Breast epithelium (tissue), 4 donors: ENCODE measurements at regions not wholly inside any gene's neighbourhood (a gene's known extent, or its start where the extent isn't known, plus 50 kb on each side); places are given as distances from the start of the nearest gene placed in this dataset.
"Not testable (repeated sequence)": the region's sequence is repeated elsewhere in the genome, so short reads cannot be mapped to it uniquely, and the experiment has no call there.

Source experiments
- DNase-seq, 2 donors: peaks; one replicate each; pipeline ENCODE4 v3.0.0-alpha.2; 2019; ENCODE audit warnings: low spot score in 2 of 2
- H3K27ac ChIP-seq, 2 donors: fragments of 200-600 bp; sonication (generic) in 1 of 2; one replicate each; pipeline ENCODE4 v1.5.1; 2016 to 2019; ENCODE audit warnings: mild to moderate bottlenecking in 1 of 2
- H3K27me3 ChIP-seq, 2 donors: fragments of 200-600 bp; sonication (generic) in 1 of 2; one replicate each; pipeline versions ENCODE4 v1.5.1 to v1.6.0; 2017 to 2019; ENCODE audit warnings: control low read depth in 1 of 2, mild to moderate bottlenecking in 1 of 2
- H3K36me3 ChIP-seq: fragments of 200-600 bp; one replicate; pipeline ENCODE4 v1.5.1; 2019
- H3K4me1 ChIP-seq, 2 donors: fragments of 200-600 bp; sonication (generic); one replicate each; pipeline ENCODE4 v1.5.1; 2016 to 2019; ENCODE audit warnings: control low read depth in 1 of 2
- H3K4me3 ChIP-seq, 3 donors: fragments of 200-600 bp; sonication (generic); 1 replicate in 2 of 3; 2 replicates in 1 of 3; pipeline ENCODE4 v1.5.1; 2016 to 2019; ENCODE audit warnings: mild to moderate bottlenecking in 3 of 3, moderate library complexity in 2 of 3
- H3K9me3 ChIP-seq, 2 donors: fragments of 200-600 bp; sonication (generic) in 1 of 2; one replicate each; pipeline ENCODE4 v1.5.1; 2016 to 2019; ENCODE audit warnings: control low read depth in 1 of 2
- CTCF ChIP-seq, 3 donors: fragments of 450-650 bp; IDR thresholded peaks; one replicate each; pipeline ENCODE4 v1.5.1; 2016 to 2017; ENCODE audit warnings: antibody characterized with exemption in 3 of 3, mild to moderate bottlenecking in 3 of 3, moderate library complexity in 3 of 3
- POLR2A ChIP-seq: fragments of 450-650 bp; IDR thresholded peaks from one replicate; pipeline ENCODE4 v1.6.1; 2016; ENCODE audit warnings: antibody characterized with exemption, mild to moderate bottlenecking, moderate library complexity
- POLR2AphosphoS5 ChIP-seq, 3 donors: sonication (generic); formaldehyde crosslinking; IDR thresholded peaks; one replicate each; pipeline ENCODE4 v1.6.1; 2017; ENCODE audit warnings: antibody characterized with exemption in 3 of 3
- intact Hi-C: fragments of 100-400 bp; cut with DNase I; formaldehyde crosslinking; loops from one replicate; pipeline ENCODE4 v1.15.1; 2023; ENCODE audit warnings: low total_unique reads

- H3K4me1 ChIP-seq, result no peaks in the 10 kb centered on the region
- no peak for TF ChIP-seq POLR2AphosphoS5 (IDR thresholded peaks at IDR 0.05)
- no peak for TF ChIP-seq POLR2A
- TF ChIP-seq CTCF (IDR thresholded peaks at IDR 0.05), result no peak
- no peak for DNase-seq
- no peak overlapping the region for H3K4me3 ChIP-seq
- peaks cover 5 to 6% of the 10 kb centered on the region in 2 donors for H3K9me3 ChIP-seq
- intact Hi-C loops, result no loop called here
- no peak overlapping the region for H3K27ac ChIP-seq
- no peaks in the 10 kb centered on the region for H3K36me3 ChIP-seq
- no peaks in the 10 kb centered on the region for H3K27me3 ChIP-seq
Observed at GRCh38 chr16:14384745-14385144, 245.3 kb downstream of the PARN start.

DNA sequence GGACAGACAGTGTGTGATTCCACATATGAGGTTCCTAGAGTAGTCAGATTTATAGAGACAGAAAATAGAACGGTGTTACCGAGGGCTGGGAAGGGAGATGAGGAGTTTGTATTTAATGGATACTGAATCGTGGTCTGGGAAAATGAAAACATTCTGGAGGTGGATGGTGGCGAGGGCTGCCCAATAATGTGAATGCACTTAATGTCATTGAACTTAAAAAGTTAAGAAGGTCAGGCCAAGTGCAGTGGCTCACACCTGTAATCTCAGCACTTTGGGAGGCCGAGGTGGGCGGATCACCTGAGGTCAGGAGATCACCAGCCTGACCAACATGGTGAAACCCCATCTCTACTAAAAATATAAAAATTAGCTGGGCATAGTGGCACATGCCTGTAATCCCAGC, 246.2 kb downstream of the PARN start:
- DNase-seq, H3K27ac ChIP-seq, H3K9me3 ChIP-seq, H3K4me1 ChIP-seq, intact Hi-C loops, H3K36me3 ChIP-seq, H3K4me3 ChIP-seq, H3K27me3 ChIP-seq: not testable (repeated sequence)

GRCh38 chr16:14378689-14379467, 251.2 kb downstream of the PARN start:
- H3K27ac ChIP-seq, result no peak overlapping the region
- TF ChIP-seq POLR2A (no peak), POLR2AphosphoS5 (IDR thresholded peaks at IDR 0.05) (no peak), CTCF (IDR thresholded peaks at IDR 0.05) (no peak)
- no peaks in the 10 kb centered on the region for H3K9me3 ChIP-seq
- H3K27me3 ChIP-seq, result no peaks in the 10 kb centered on the region
- H3K36me3 ChIP-seq, result no peaks in the 10 kb centered on the region
- H3K4me1 ChIP-seq, result no peaks in the 10 kb centered on the region
- DNase-seq, result no peak
- H3K4me3 ChIP-seq, result no peak overlapping the region
- intact Hi-C loops, result no loop called here

GRCh38 chr16:14378131-14378551, 251.9 kb downstream of the PARN start:
- no peaks in the 10 kb centered on the region for H3K4me1 ChIP-seq
- H3K9me3 ChIP-seq, result no peaks in the 10 kb centered on the region
- intact Hi-C loops, result no loop called here
- no peak overlapping the region for H3K4me3 ChIP-seq
- no peak overlapping the region for H3K27ac ChIP-seq
- H3K36me3 ChIP-seq, result no peaks in the 10 kb centered on the region
- DNase-seq, result no peak
- no peaks in the 10 kb centered on the region for H3K27me3 ChIP-seq
- TF ChIP-seq POLR2AphosphoS5 (IDR thresholded peaks at IDR 0.05) (no peak), POLR2A (no peak), CTCF (IDR thresholded peaks at IDR 0.05) (no peak)

- Histone ChIP-seq H3K27ac (no peak overlapping the region), H3K36me3 (no peaks in the 10 kb centered on the region), H3K9me3 (no peaks in the 10 kb centered on the region), H3K27me3 (no peaks in the 10 kb centered on the region), H3K4me3 (no peak overlapping the region), H3K4me1 (no peaks in the 10 kb centered on the region)
- intact Hi-C loops, result no loop called here
- DNase-seq, result no peak
- TF ChIP-seq CTCF (IDR thresholded peaks at IDR 0.05), result no peak
- TF ChIP-seq POLR2AphosphoS5 (IDR thresholded peaks at IDR 0.05), result no peak
- no peak for TF ChIP-seq POLR2A
Observed at GRCh38 chr16:14377326-14377725, 252.7 kb downstream of the PARN start.
